Upper lobe of left lung (tissue), 6 donors: ENCODE measurements at regions not wholly inside any gene's neighbourhood (a gene's known extent, or its start where the extent isn't known, plus 50 kb on each side); places are given as distances from the start of the nearest gene placed in this dataset.

Experiments used
- ATAC-seq, 2 donors: fragments of 200-7000 bp; cut with Tn5 transposase; one replicate each; pipeline ENCODE4 v1.9.1; 2022; ENCODE audit warnings: mild to moderate bottlenecking in 2 of 2, moderate library complexity in 2 of 2; ENCODE audit not compliant: low FRiP score in 2 of 2
- DNase-seq, 2 donors: peaks; one replicate each; pipeline ENCODE4 v3.0.0-alpha.2; 2019 to 2020
- H3K27ac ChIP-seq, 4 donors: fragments of 200-600 bp; sonication (generic); one replicate each; pipeline ENCODE4 v1.5.1; 2016 to 2019
- H3K27me3 ChIP-seq, 4 donors: fragments of 200-600 bp; sonication (generic); one replicate each; pipeline ENCODE4 v1.5.1; 2017 to 2019
- H3K36me3 ChIP-seq, 4 donors: fragments of 200-600 bp; sonication (generic); one replicate each; pipeline ENCODE4 v1.5.1; 2016 to 2019
- H3K4me1 ChIP-seq, 4 donors: fragments of 200-600 bp; sonication (generic); one replicate each; pipeline ENCODE4 v1.5.1; 2018 to 2019
- H3K4me3 ChIP-seq, 4 donors: fragments of 200-600 bp; sonication (generic); one replicate each; pipeline ENCODE4 v1.5.1; 2017 to 2019; ENCODE audit warnings: mild to moderate bottlenecking in 2 of 4, moderate library complexity in 1 of 4
- H3K9me3 ChIP-seq, 4 donors: fragments of 200-600 bp; sonication (generic); one replicate each; pipeline ENCODE4 v1.5.1; 2018 to 2019
- CTCF ChIP-seq, 6 experiments: fragments of 450-650 bp in 4 of 6; fragments of 200-600 bp in 2 of 6; sonication (generic) in 2 of 6; IDR thresholded peaks; one replicate each; pipeline ENCODE4 v1.5.1; 2016 to 2019; ENCODE audit warnings: antibody characterized with exemption in 6 of 6
- EP300 ChIP-seq, 4 donors: sonication (generic); formaldehyde crosslinking; IDR thresholded peaks; one replicate each; pipeline ENCODE4 v1.5.1; 2017; ENCODE audit warnings: antibody characterized with exemption in 4 of 4, control low read depth in 2 of 4
- POLR2A ChIP-seq, 4 donors: fragments of 450-650 bp; IDR thresholded peaks; one replicate each; pipeline ENCODE4 v1.5.1; 2016 to 2017; ENCODE audit warnings: antibody characterized with exemption in 4 of 4, mild to moderate bottlenecking in 2 of 4
- POLR2AphosphoS5 ChIP-seq, 2 donors: sonication (generic); formaldehyde crosslinking; IDR thresholded peaks; one replicate each; pipeline ENCODE4 v1.5.1; 2017; ENCODE audit warnings: antibody characterized with exemption in 2 of 2
- WGBS, 2 donors: methylation state at CpG; one replicate each; pipeline ENCODE4 v1.1.5; 2017 to 2018; 5-methylcytosine and 5-hydroxymethylcytosine counted together
- donor health status: DM: no; HTN: no; CAD: no; lungs with moderate emphysema.
- donor health status: DM: no; HTN: yes; CAD: no; lungs with severe emphysema.

- Histone ChIP-seq H3K4me3 (no peak overlapping the region), H3K36me3 (no peaks in the 10 kb centered on the region), H3K27ac (no peak overlapping the region), H3K27me3 (no peaks in the 10 kb centered on the region), H3K4me1 (no peaks in the 10 kb centered on the region), H3K9me3 (no peaks in the 10 kb centered on the region)
- WGBS, 2 donors = 44 to 47% methylated on average over 5 of the region's 5 CpGs
- ATAC-seq = no peak
- TF ChIP-seq POLR2AphosphoS5 (IDR thresholded peaks at IDR 0.05) (no peak), CTCF (IDR thresholded peaks at IDR 0.05) (no peak), POLR2A (IDR thresholded peaks at IDR 0.05) (no peak)
- no peak for DNase-seq
These were observed 1276.9 kb upstream of the WWC1 start for GRCh38 chr5:167014401-167015056.

- Histone ChIP-seq H3K36me3 (no peaks in the 10 kb centered on the region), H3K4me3 (no peak overlapping the region), H3K27ac (no peak overlapping the region), H3K4me1 (no peaks in the 10 kb centered on the region), H3K9me3 (no peaks in the 10 kb centered on the region), H3K27me3 (no peaks in the 10 kb centered on the region)
- TF ChIP-seq EP300 (IDR thresholded peaks at IDR 0.05) (no peak), POLR2AphosphoS5 (IDR thresholded peaks at IDR 0.05) (no peak), CTCF (IDR thresholded peaks at IDR 0.05) (no peak), POLR2A (IDR thresholded peaks at IDR 0.05) (no peak)
- DNase-seq = no peak
- 43 to 60% methylated on average over 1 of the region's 1 CpG for WGBS, 2 donors
- ATAC-seq = no peak
These were observed 1271.0 kb upstream of the WWC1 start for GRCh38 chr5:167020418-167020817.

- H3K4me1 ChIP-seq = no peaks in the 10 kb centered on the region
- H3K27ac ChIP-seq = no peak overlapping the region
- no peaks in the 10 kb centered on the region for H3K36me3 ChIP-seq
- no peaks in the 10 kb centered on the region for H3K27me3 ChIP-seq
- no peak for TF ChIP-seq POLR2AphosphoS5 (IDR thresholded peaks at IDR 0.05)
- no peak for TF ChIP-seq CTCF (IDR thresholded peaks at IDR 0.05)
- TF ChIP-seq POLR2A (IDR thresholded peaks at IDR 0.05) = no peak
- TF ChIP-seq EP300 (IDR thresholded peaks at IDR 0.05) = no peak
- 25 to 39% methylated on average over 2 of the region's 2 CpGs for WGBS, 2 donors
- DNase-seq (no peak), ATAC-seq (no peak)
- no peaks in the 10 kb centered on the region for H3K9me3 ChIP-seq
- no peak overlapping the region for H3K4me3 ChIP-seq
These were observed 1262.0 kb upstream of the WWC1 start for GRCh38 chr5:167029488-167029887.

GRCh38 chr5:167030500-167031120 is 1260.8 kb upstream of the WWC1 start:
- WGBS, 2 donors = 76 to 82% methylated on average over 17 of the region's 17 CpGs
- ATAC-seq (no peak), DNase-seq (no peak)
- H3K36me3 ChIP-seq = no peaks in the 10 kb centered on the region
- H3K27ac ChIP-seq = no peak overlapping the region
- TF ChIP-seq EP300 (IDR thresholded peaks at IDR 0.05) = no peak
- no peak for TF ChIP-seq POLR2A (IDR thresholded peaks at IDR 0.05)
- TF ChIP-seq CTCF (IDR thresholded peaks at IDR 0.05) = no peak
- TF ChIP-seq POLR2AphosphoS5 (IDR thresholded peaks at IDR 0.05) = no peak
- H3K9me3 ChIP-seq = no peaks in the 10 kb centered on the region
- H3K4me1 ChIP-seq = no peaks in the 10 kb centered on the region
- no peak overlapping the region for H3K4me3 ChIP-seq
- H3K27me3 ChIP-seq = no peaks in the 10 kb centered on the region

- Histone ChIP-seq H3K27me3 (no peaks in the 10 kb centered on the region), H3K4me1 (no peaks in the 10 kb centered on the region), H3K4me3 (no peak overlapping the region), H3K9me3 (no peaks in the 10 kb centered on the region), H3K36me3 (no peaks in the 10 kb centered on the region), H3K27ac (no peak overlapping the region)
- TF ChIP-seq POLR2AphosphoS5 (IDR thresholded peaks at IDR 0.05) (no peak), EP300 (IDR thresholded peaks at IDR 0.05) (no peak), POLR2A (IDR thresholded peaks at IDR 0.05) (no peak), CTCF (IDR thresholded peaks at IDR 0.05) (no peak)
- WGBS, 2 donors = 64 to 67% methylated on average over 4 of the region's 4 CpGs
- DNase-seq (no peak), ATAC-seq (no peak)
These were observed 1254.9 kb upstream of the WWC1 start for GRCh38 chr5:167036585-167036984.
